ENCODE measurements at regions not wholly inside any gene's neighbourhood (a gene's known extent, or its start where the extent isn't known, plus 50 kb on each side); places are given as distances from the start of the nearest gene placed in this dataset.

DNA sequence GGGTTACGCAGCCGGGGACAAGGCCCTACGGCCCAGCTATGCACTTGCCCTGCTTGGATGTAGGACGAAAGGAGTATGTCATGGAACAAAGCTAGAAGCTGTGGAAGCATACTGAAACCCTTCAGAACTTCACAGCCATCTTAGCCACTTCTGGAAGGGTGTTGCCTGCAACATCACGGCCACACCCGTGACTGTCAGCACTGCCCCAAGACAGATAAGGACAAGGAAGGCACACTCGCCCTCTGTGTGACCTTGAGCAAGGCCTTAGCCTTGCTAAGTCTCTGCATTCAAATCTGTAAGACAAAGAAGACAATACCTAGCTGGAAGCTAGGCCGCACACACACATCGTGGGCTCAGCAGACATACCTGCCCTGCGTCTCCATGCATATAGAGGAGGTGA is 352.5 kb upstream of the MGMT start:
- Histone ChIP-seq H3K79me2 (no peaks in the 10 kb centered on the region), H3K4me1 (no peaks in the 10 kb centered on the region), H3K9me3 (ENCODE audit: control insufficient read depth, low read length) (no peaks in the 10 kb centered on the region), H3K9ac (no peak overlapping the region), H3K4me2 (ENCODE audit: low read length) (no peak overlapping the region), H2AFZ (no peak overlapping the region), H3K4me3 (ENCODE audit: low read depth, low read length) (no peak overlapping the region), H3K27ac (no peak overlapping the region), H3K27me3 (ENCODE audit: control insufficient read depth, insufficient read depth, low read length) (no peaks in the 10 kb centered on the region), H3K36me3 (ENCODE audit: control insufficient read depth, insufficient read depth, low read length) (no peaks in the 10 kb centered on the region)
- TF ChIP-seq, protein P1, sequence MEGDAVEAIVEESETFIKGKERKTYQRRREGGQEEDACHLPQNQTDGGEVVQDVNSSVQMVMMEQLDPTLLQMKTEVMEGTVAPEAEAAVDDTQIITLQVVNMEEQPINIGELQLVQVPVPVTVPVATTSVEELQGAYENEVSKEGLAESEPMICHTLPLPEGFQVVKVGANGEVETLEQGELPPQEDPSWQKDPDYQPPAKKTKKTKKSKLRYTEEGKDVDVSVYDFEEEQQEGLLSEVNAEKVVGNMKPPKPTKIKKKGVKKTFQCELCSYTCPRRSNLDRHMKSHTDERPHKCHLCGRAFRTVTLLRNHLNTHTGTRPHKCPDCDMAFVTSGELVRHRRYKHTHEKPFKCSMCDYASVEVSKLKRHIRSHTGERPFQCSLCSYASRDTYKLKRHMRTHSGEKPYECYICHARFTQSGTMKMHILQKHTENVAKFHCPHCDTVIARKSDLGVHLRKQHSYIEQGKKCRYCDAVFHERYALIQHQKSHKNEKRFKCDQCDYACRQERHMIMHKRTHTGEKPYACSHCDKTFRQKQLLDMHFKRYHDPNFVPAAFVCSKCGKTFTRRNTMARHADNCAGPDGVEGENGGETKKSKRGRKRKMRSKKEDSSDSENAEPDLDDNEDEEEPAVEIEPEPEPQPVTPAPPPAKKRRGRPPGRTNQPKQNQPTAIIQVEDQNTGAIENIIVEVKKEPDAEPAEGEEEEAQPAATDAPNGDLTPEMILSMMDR (IDR thresholded peaks at IDR 0.05): no peak

DNA sequence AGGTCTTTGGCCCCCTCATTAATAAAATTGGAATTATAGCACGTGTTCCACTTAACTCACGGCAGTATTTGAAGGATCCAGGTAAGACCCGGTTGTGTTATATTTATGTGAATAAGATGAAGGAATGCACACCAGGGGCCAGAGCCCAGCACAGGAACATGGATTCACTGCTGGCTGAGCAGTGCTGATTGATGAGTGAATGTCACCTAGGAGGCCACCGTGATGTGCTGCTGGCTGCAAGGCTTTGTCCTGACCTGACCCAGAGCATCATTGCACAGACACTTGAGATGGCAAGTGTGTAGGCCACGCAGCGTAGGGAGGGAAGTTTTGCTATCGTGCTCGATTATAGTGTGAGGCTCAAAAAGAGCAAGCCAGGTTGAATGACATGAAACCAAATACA is 350.7 kb upstream of the MGMT start:
- H3K36me3 ChIP-seq (ENCODE audit: control insufficient read depth, insufficient read depth, low read length): no peaks in the 10 kb centered on the region
- no peak overlapping the region for H3K9ac ChIP-seq
- no peak overlapping the region for H3K27ac ChIP-seq
- TF ChIP-seq, protein P1 (IDR thresholded peaks at IDR 0.05): no peak
- H3K79me2 ChIP-seq: no peaks in the 10 kb centered on the region
- H3K4me1 ChIP-seq: no peaks in the 10 kb centered on the region
- H3K4me3 ChIP-seq (ENCODE audit: low read depth, low read length): no peak overlapping the region
- no peaks in the 10 kb centered on the region for H3K27me3 ChIP-seq (ENCODE audit: control insufficient read depth, insufficient read depth, low read length)
- H3K9me3 ChIP-seq (ENCODE audit: control insufficient read depth, low read length): no peaks in the 10 kb centered on the region
- H2AFZ ChIP-seq: no peak overlapping the region
- no peak overlapping the region for H3K4me2 ChIP-seq (ENCODE audit: low read length)

DNA sequence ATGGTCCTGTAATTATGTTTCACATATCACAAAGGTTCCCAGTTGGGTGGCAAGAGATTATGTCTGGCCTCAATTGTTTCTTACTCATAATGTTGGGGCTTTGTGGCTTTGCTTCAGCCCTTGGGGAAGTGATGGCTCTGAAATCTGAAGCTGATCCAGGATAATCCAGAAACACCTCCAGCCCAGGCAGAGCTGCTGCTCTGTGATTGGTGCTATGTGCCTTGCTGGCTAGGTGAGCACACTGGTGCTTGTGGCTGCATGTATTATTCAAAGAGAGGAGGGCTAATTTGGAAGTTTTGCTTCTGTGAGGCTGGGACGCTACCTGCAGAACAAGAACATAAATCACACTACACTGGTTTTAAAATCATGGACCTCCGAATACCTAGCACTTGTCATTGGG is 346.6 kb upstream of the MGMT start:
- no peaks in the 10 kb centered on the region for H3K79me2 ChIP-seq
- H3K9me3 ChIP-seq (ENCODE audit: control insufficient read depth, low read length): no peaks in the 10 kb centered on the region
- H3K27ac ChIP-seq: no peak overlapping the region
- H3K4me2 ChIP-seq (ENCODE audit: low read length): no peak overlapping the region
- TF ChIP-seq, protein P1 (IDR thresholded peaks at IDR 0.05): no peak
- H2AFZ ChIP-seq: no peak overlapping the region
- no peaks in the 10 kb centered on the region for H3K4me1 ChIP-seq
- no peaks in the 10 kb centered on the region for H3K36me3 ChIP-seq (ENCODE audit: control insufficient read depth, insufficient read depth, low read length)
- no peak overlapping the region for H3K9ac ChIP-seq
- no peak overlapping the region for H3K4me3 ChIP-seq (ENCODE audit: low read depth, low read length)
- H3K27me3 ChIP-seq (ENCODE audit: control insufficient read depth, insufficient read depth, low read length): no peaks in the 10 kb centered on the region

DNA sequence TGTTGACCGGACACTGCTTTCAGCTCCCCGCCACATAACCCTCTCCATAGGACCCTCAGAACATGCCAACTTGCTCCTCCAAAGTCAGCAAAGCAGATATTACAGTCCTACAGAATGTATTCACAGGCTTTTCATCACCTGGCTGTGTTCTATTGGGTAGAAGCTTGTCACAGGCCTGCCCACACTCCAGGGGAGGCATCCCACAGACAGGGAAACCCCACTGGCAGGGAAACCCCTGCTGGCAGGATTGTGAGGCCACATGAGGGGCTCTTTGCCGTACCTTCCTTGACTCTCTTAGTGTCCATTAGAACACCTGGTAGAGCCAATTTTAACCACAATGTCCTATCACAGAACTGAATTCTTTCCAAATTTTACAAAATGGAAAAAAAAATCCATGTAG is 344.2 kb upstream of the MGMT start:
- Histone ChIP-seq H3K4me2 (ENCODE audit: low read length) (no peak overlapping the region), H3K4me3 (ENCODE audit: low read depth, low read length) (no peak overlapping the region), H3K27ac (no peak overlapping the region), H3K27me3 (ENCODE audit: control insufficient read depth, insufficient read depth, low read length) (no peaks in the 10 kb centered on the region), H3K4me1 (no peaks in the 10 kb centered on the region), H3K79me2 (no peaks in the 10 kb centered on the region), H2AFZ (no peak overlapping the region), H3K9ac (no peak overlapping the region), H3K9me3 (ENCODE audit: control insufficient read depth, low read length) (no peaks in the 10 kb centered on the region), H3K36me3 (ENCODE audit: control insufficient read depth, insufficient read depth, low read length) (no peaks in the 10 kb centered on the region)
- TF ChIP-seq, protein P1 (IDR thresholded peaks at IDR 0.05): no peak

DNA sequence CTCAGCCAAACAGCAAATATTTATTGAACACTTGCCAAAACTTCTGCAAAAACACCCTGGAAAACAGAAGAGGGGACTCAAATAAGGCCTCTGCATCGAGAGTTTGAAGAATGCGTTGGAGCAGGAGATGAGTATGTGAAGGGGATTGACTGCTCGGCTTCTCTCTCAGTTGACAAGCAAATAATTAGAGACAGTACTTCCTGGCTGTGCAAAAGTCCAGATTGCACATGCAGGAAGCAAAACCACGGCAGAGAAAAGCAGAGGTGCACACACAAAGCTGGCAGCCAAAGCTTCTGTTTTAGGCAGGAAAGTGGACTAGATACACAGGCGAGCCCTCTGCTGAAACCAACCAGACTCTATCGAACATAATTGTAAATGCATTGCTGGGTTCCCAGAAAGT is 343.6 kb upstream of the MGMT start:
- Histone ChIP-seq H2AFZ (no peak overlapping the region), H3K4me1 (no peaks in the 10 kb centered on the region), H3K4me2 (ENCODE audit: low read length) (no peak overlapping the region), H3K4me3 (ENCODE audit: low read depth, low read length) (no peak overlapping the region), H3K36me3 (ENCODE audit: control insufficient read depth, insufficient read depth, low read length) (no peaks in the 10 kb centered on the region), H3K27me3 (ENCODE audit: control insufficient read depth, insufficient read depth, low read length) (no peaks in the 10 kb centered on the region), H3K27ac (no peak overlapping the region), H3K9me3 (ENCODE audit: control insufficient read depth, low read length) (no peaks in the 10 kb centered on the region), H3K79me2 (no peaks in the 10 kb centered on the region), H3K9ac (no peak overlapping the region)
- TF ChIP-seq, protein P1 (IDR thresholded peaks at IDR 0.05): no peak

Measured in parathyroid adenoma (tissue), 2 donors.